Stimulated activated CD8-positive, alpha-beta memory T cell treated with anti-CD3 and anti-CD28 coated beads, Interleukin-15, amount 100 ng/mL, for 48 hours (primary cell): ENCODE measurements at regions not wholly inside any gene's neighbourhood (a gene's known extent, or its start where the extent isn't known, plus 50 kb on each side); places are given as distances from the start of the nearest gene placed in this dataset.
A peak's percentile ranks its signal among the peaks of the same experiment; 100 is the strongest.

ENCODE experiments used
- DNase-seq, 2 donors: peaks; one replicate each; pipeline ENCODE4 v3.0.0-alpha.2; 2020; ENCODE audit warnings: low read depth in 2 of 2

GRCh38 chr18:77833807-77834206 is 584.2 kb downstream of the GALR1 start:
- no peak for DNase-seq

- no peak for DNase-seq
Measured at GRCh38 chr18:77851802-77852201, 602.2 kb downstream of the GALR1 start.

GRCh38 chr18:77853859-77854258 is 604.2 kb downstream of the GALR1 start:
- no peak for DNase-seq

- DNase-seq, result no peak
Measured at GRCh38 chr18:77857678-77858655, 608.3 kb downstream of the GALR1 start.

- no peak for DNase-seq
Measured at GRCh38 chr18:77859634-77860033, 610.0 kb downstream of the GALR1 start.

GRCh38 chr18:77862066-77862757 is 612.6 kb downstream of the GALR1 start:
- DNase-seq, result no peak

GRCh38 chr18:77865853-77866252 is 616.2 kb downstream of the GALR1 start:
- no peak for DNase-seq

- DNase-seq, result no peak
Measured at GRCh38 chr18:77866351-77866750, 616.7 kb downstream of the GALR1 start.

- DNase-seq, result no peak
Measured at GRCh38 chr18:77870199-77870598, 620.6 kb downstream of the GALR1 start.

- DNase-seq, result no peak
Measured at GRCh38 chr18:77870894-77871293, 621.2 kb downstream of the GALR1 start.

GRCh38 chr18:77872166-77872565 is 622.5 kb downstream of the GALR1 start:
- no peak for DNase-seq

- no peak for DNase-seq
Measured at GRCh38 chr18:77876319-77876865, 626.7 kb downstream of the GALR1 start.

- no peak for DNase-seq
Measured at GRCh38 chr18:77879829-77880228, 630.2 kb downstream of the GALR1 start.

- no peak for DNase-seq
Measured at GRCh38 chr18:77884454-77884853, 634.8 kb downstream of the GALR1 start.

GRCh38 chr18:77894060-77894459 is 644.4 kb downstream of the GALR1 start:
- no peak for DNase-seq

- no peak for DNase-seq
Measured at GRCh38 chr18:77895250-77895649, 645.6 kb downstream of the GALR1 start.

GRCh38 chr18:77896586-77897252 is 647.1 kb downstream of the GALR1 start:
- DNase-seq, result no peak

GRCh38 chr18:77897606-77898005 is 648.0 kb downstream of the GALR1 start:
- no peak for DNase-seq

- peak; percentile 32 to 41 for DNase-seq
Measured at GRCh38 chr18:77899972-77900754, 650.5 kb downstream of the GALR1 start.

- DNase-seq, result no peak
Measured at GRCh38 chr18:77905011-77905410, 655.4 kb downstream of the GALR1 start.

GRCh38 chr18:77905449-77906055 is 655.9 kb downstream of the GALR1 start:
- no peak for DNase-seq
